GM12865 (cell line): ENCODE measurements at regions not wholly inside any gene's neighbourhood (a gene's known extent, or its start where the extent isn't known, plus 50 kb on each side); places are given as distances from the start of the nearest gene placed in this dataset.

Experiments
- DNase-seq: peaks from one replicate; pipeline ENCODE4 v3.0.0; 2010; ENCODE audit warnings: low read depth
- H3K4me3 ChIP-seq: 2 replicates; pipeline ENCODE4 v1.5.1; 2011; ENCODE audit warnings: mild to moderate bottlenecking, low read depth, low read length, control low read depth
- TF ChIP-seq, protein P1 (sequence below): IDR thresholded peaks from 2 replicates; pipeline ENCODE4 v1.5.1; 2011; ENCODE audit warnings: low read length, control low read depth, low read depth, inconsistent platforms; ENCODE audit not compliant: insufficient read depth; ENCODE audit errors: missing control alignments

DNA sequence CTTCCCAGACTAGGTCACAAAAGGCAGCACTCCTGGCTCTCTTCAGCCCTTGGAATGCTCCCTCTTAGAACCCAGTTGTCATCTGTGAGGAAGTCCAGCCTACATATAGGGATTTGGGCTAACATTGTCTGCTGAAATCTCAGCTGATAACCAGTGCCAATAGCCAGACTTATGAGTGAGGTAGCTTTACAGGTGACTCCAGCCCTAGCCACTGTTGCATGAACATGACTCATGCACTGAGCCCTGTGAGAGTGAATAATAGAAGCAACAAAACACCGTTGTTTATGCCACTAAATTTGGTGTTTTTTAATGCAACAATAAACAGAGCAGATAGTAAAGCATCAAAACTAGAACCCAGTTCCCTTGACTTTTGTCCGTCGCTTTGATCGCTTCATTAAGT lies 433.2 kb downstream of the STIM2 start:
- TF ChIP-seq, protein P1, sequence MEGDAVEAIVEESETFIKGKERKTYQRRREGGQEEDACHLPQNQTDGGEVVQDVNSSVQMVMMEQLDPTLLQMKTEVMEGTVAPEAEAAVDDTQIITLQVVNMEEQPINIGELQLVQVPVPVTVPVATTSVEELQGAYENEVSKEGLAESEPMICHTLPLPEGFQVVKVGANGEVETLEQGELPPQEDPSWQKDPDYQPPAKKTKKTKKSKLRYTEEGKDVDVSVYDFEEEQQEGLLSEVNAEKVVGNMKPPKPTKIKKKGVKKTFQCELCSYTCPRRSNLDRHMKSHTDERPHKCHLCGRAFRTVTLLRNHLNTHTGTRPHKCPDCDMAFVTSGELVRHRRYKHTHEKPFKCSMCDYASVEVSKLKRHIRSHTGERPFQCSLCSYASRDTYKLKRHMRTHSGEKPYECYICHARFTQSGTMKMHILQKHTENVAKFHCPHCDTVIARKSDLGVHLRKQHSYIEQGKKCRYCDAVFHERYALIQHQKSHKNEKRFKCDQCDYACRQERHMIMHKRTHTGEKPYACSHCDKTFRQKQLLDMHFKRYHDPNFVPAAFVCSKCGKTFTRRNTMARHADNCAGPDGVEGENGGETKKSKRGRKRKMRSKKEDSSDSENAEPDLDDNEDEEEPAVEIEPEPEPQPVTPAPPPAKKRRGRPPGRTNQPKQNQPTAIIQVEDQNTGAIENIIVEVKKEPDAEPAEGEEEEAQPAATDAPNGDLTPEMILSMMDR = no peak
- DNase-seq = no peak
- no peak overlapping the region for H3K4me3 ChIP-seq

DNA sequence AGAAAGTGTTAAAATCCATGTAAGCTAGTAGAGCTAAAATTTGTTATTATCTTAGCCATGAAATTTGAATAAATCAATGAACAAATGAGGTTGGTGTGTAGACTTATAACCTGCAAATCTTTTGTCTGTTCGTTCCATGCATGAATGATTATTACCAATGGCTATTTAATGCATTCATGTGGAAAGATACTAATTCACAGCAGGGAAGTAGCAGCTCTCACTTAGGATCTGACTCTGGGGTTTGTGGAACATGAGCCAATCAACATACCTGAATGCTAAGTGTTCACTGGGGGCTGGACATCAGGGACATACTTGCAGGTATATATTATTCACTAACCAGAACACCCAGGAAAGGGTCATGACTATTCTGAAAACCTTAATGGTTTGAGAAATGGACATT lies 444.1 kb downstream of the STIM2 start:
- TF ChIP-seq, protein P1 = no peak
- no peak overlapping the region for H3K4me3 ChIP-seq
- no peak for DNase-seq

DNA sequence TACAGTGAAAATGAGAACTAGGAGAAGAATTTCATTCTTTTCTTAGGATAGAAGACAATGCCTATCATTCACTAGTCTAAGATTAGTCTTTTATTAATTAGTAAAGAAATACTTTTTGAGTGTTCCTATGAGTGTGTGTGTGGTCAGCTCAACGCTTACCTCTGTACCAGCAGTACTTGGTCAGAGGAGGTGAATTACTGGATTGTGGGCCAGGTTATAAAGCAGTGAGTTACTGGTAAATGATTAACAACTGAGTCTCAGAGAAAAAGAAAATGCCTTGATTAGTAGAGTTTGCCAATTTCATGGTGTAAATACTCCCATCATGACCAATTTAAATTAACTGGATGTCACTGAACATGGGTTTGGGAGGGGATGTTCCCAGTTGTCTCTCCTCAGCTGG lies 444.6 kb downstream of the STIM2 start:
- no peak overlapping the region for H3K4me3 ChIP-seq
- TF ChIP-seq, protein P1 = no peak
- DNase-seq = no peak

DNA sequence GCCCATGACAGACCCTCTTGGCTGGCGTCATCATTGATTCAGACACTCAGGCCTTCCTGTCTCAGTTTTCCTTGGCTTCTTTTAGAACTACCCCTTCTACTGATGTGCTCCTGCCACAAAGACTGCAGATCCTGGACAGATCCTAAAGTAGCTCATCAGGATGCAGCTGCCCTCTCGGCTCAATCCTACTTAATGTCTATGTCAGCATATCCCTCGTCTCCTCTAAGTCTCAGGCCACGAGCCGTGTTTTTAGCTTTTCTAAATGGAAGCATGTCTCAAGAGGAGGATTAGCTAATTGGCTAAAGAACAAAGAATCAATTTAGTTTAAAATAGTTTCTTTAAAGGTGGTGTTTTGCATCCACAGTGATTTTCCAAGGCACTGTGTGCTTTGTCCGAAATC lies 447.7 kb downstream of the STIM2 start:
- TF ChIP-seq, protein P1 = no peak
- no peak for DNase-seq
- H3K4me3 ChIP-seq = no peak overlapping the region

DNA sequence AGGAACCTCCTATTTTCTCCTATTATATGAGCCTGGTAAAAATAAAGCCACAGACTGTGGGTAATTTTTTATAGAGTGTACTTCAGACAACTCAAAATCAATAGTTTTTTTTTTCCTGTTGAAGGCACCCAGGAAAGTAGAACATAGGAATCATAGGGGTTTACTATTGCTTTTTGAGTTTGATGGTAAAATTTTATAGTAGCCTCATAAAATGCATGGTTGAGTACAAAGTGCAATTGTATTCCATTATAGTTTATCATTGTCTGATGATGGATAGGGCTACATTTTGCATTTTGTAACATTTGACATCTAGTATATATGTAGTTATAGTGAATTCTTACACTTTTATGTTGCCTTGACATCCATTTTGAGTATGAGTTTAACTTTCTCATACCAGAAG lies 455.0 kb downstream of the STIM2 start:
- no peak overlapping the region for H3K4me3 ChIP-seq
- DNase-seq = no peak
- TF ChIP-seq, protein P1 = no peak

DNA sequence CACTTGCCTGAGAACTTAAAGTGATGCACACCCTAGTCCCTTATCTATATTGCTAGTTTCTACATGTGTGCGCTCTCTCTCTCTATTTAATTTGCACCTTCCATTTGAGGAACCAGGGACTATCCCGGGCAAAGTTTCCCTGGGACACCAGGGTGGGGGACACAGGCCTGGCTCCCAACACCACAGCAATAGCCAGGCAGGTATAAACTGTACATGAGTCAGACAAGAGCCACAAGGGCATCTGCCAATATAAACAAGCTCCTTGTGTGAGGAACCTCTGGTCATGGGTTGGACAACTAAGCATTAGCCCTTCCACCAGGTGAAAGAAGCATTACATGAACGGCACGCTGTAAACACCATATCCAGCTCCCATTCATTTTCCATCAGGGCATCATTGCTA lies 455.5 kb downstream of the STIM2 start:
- TF ChIP-seq, protein P1 = no peak
- no peak overlapping the region for H3K4me3 ChIP-seq
- DNase-seq = no peak

DNA sequence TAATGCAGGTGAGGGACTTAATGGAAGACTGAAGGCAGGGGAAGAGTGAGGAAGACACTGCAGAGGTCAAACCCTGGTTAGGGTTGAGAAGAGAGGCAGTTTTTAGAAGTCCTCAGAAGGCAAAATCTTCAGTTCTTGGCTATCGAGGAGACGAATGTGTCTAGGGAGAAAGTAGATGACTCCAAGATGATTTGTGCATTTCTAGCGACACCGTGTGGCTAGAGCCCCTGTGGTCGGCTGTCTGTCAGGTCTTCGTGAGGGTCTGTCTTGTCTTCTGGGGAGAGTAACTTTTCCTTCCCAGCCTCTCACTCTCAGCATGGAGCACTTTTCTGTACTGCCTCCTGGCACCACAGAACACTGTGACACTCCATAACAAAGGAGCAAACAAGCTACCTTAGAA lies 458.1 kb downstream of the STIM2 start:
- H3K4me3 ChIP-seq = no peak overlapping the region
- DNase-seq = peak; percentile 26

More for the DNA sequence above, 458.1 kb downstream of the STIM2 start:
- TF ChIP-seq, protein P1 = peak; percentile 33
